IMR-90 (cell line): ENCODE measurements at regions not wholly inside any gene's neighbourhood (a gene's known extent, or its start where the extent isn't known, plus 50 kb on each side); places are given as distances from the start of the nearest gene placed in this dataset.

Source experiments
- ATAC-seq: fragments of 200-7000 bp; cut with Tn5 transposase; 2 replicates; pipeline ENCODE4 v1.9.1; 2020; ENCODE audit warnings: low read depth, mild to moderate bottlenecking, moderate library complexity
- BruUV-seq: library from RNA; stranded (reverse); fragments of 400-500 nt; replicated peaks from 2 replicates; lab custom pipeline; 2021; lab: Mats Ljungman, UMichigan
- CTCF ChIA-PET: fragments of 300-600 bp; formaldehyde crosslinking; extraction: SDS; loops from one replicate; lab custom pipeline; 2021; ENCODE audit warnings: antibody characterized with exemption; lab: Yijun Ruan, JAX
- POLR2A ChIA-PET: fragments of 300-600 bp; sonication (Branson Sonifier 250); formaldehyde crosslinking; loops from one replicate; lab custom pipeline; 2022; ENCODE audit warnings: antibody characterized with exemption; ENCODE audit not compliant: unreplicated experiment; lab: Charles Lee
- DNase-seq: peaks from one replicate; pipeline ENCODE4 v3.0.0; 2013
- H2AFZ ChIP-seq: replicated peaks from 2 replicates; pipeline ENCODE3; 2013; ENCODE audit warnings: low read length, mild to moderate bottlenecking; ENCODE audit not compliant: poor library complexity
- H2AK5ac ChIP-seq: 2 replicates; pipeline ENCODE4 v1.6.1; 2013; ENCODE audit warnings: low read depth, low read length, inconsistent platforms
- H2AK9ac ChIP-seq: replicated peaks from 2 replicates; pipeline ENCODE3; 2013; ENCODE audit warnings: mild to moderate bottlenecking, low read depth, low read length, moderate library complexity; ENCODE audit not compliant: poor library complexity
- H2BK120ac ChIP-seq: 2 replicates; pipeline ENCODE4 v1.6.1; 2013; ENCODE audit warnings: low read depth, low read length, inconsistent platforms
- H2BK15ac ChIP-seq: 3 replicates; pipeline ENCODE4 v1.6.1; 2013; ENCODE audit warnings: low read depth, low read length, inconsistent platforms
- H2BK20ac ChIP-seq: 2 replicates; pipeline ENCODE4 v1.6.1; 2013; ENCODE audit warnings: low read depth, mild to moderate bottlenecking, inconsistent platforms, low read length, moderate library complexity
- H2BK5ac ChIP-seq: 2 replicates; pipeline ENCODE4 v1.6.1; 2013; ENCODE audit warnings: mild to moderate bottlenecking, low read depth, low read length, inconsistent platforms; ENCODE audit not compliant: poor library complexity, severe bottlenecking
- H3K14ac ChIP-seq: replicated peaks from 2 replicates; pipeline ENCODE4 v1.6.1; 2013; ENCODE audit warnings: low read depth, low read length, inconsistent platforms
- H3K18ac ChIP-seq: 2 replicates; pipeline ENCODE4 v1.6.1; 2013; ENCODE audit warnings: low read depth, low read length, control low read depth
- H3K23ac ChIP-seq: 2 replicates; pipeline ENCODE4 v1.6.1; 2013; ENCODE audit warnings: low read depth, low read length, inconsistent platforms
- H3K27ac ChIP-seq: 2 replicates; pipeline ENCODE4 v1.5.1; 2013; ENCODE audit warnings: mild to moderate bottlenecking, control low read depth, low read length; ENCODE audit not compliant: insufficient read depth
- H3K27me3 ChIP-seq: 2 replicates; pipeline ENCODE4 v1.6.1; 2013; ENCODE audit warnings: low read length; ENCODE audit not compliant: control insufficient read depth, insufficient read depth
- H3K36me3 ChIP-seq: 2 replicates; pipeline ENCODE4 v1.6.1; 2013; ENCODE audit warnings: low read length, mixed read lengths; ENCODE audit not compliant: control insufficient read depth, insufficient read depth
- H3K4ac ChIP-seq: 2 replicates; pipeline ENCODE4 v1.6.1; 2013; ENCODE audit warnings: low read depth, low read length, inconsistent platforms
- H3K4me1 ChIP-seq: 2 replicates; pipeline ENCODE4 v1.6.1; 2013; ENCODE audit warnings: low read length, mixed read lengths; ENCODE audit not compliant: control insufficient read depth, insufficient read depth
- H3K4me2 ChIP-seq: 2 replicates; pipeline ENCODE4 v1.6.1; 2013; ENCODE audit warnings: low read depth, mild to moderate bottlenecking, control low read depth, low read length, moderate library complexity
- H3K4me3 ChIP-seq: 2 replicates; pipeline ENCODE4 v1.5.1; 2013; ENCODE audit warnings: low read depth, mild to moderate bottlenecking, control low read depth, low read length, moderate library complexity; ENCODE audit not compliant: insufficient read depth
- H3K56ac ChIP-seq: 2 replicates; pipeline ENCODE4 v1.6.1; 2013; ENCODE audit warnings: low read length, inconsistent platforms; ENCODE audit not compliant: insufficient read depth; ENCODE audit errors: extremely low read depth
- H3K79me1 ChIP-seq, 2 experiments: 2 replicates each; pipeline ENCODE4 v1.6.1; 2013; ENCODE audit warnings: low read length in 2 of 2, inconsistent platforms in 1 of 2, low read depth in 1 of 2
- H3K9ac ChIP-seq: 2 replicates; pipeline ENCODE4 v1.6.1; 2013; ENCODE audit warnings: low read depth, low read length, control low read depth
- H3K9me1 ChIP-seq: 2 replicates; pipeline ENCODE4 v1.6.1; 2013; ENCODE audit warnings: low read length, inconsistent platforms; ENCODE audit not compliant: insufficient read depth
- H3K9me3 ChIP-seq: 2 replicates; pipeline ENCODE4 v1.6.1; 2013; ENCODE audit warnings: low read length; ENCODE audit not compliant: control insufficient read depth, insufficient read depth
- H4K20me1 ChIP-seq: 2 replicates; pipeline ENCODE4 v1.6.1; 2013; ENCODE audit warnings: low read length, inconsistent platforms; ENCODE audit not compliant: insufficient read depth
- H4K5ac ChIP-seq: 2 replicates; pipeline ENCODE4 v1.6.1; 2013; ENCODE audit warnings: mild to moderate bottlenecking, low read depth, low read length, control low read depth
- H4K8ac ChIP-seq, 2 experiments: 2 replicates each; pipeline ENCODE4 v1.6.1; 2013; ENCODE audit warnings: low read depth in 2 of 2, low read length in 2 of 2, control low read depth in 1 of 2, inconsistent platforms in 1 of 2
- H4K91ac ChIP-seq: 2 replicates; pipeline ENCODE4 v1.6.1; 2013; ENCODE audit warnings: low read depth, low read length, inconsistent platforms; ENCODE audit not compliant: insufficient read depth
- BHLHE40 ChIP-seq: fragments of 150-350 bp; IDR thresholded peaks from 2 replicates; pipeline ENCODE4 v1.6.1; 2016; ENCODE audit warnings: mild to moderate bottlenecking, low read depth, low read length
- CEBPB ChIP-seq: IDR thresholded peaks from 2 replicates; pipeline ENCODE4 v1.6.1; 2012; ENCODE audit warnings: low read depth, low read length, improper control_type of control experiment
- CHD1 ChIP-seq: IDR thresholded peaks from 2 replicates; pipeline ENCODE4 v1.6.1; 2012; ENCODE audit warnings: low read depth, low read length, improper control_type of control experiment
- FOS ChIP-seq: fragments of 150-350 bp; IDR thresholded peaks from 2 replicates; pipeline ENCODE4 v1.6.1; 2016; ENCODE audit warnings: low read depth, low read length
- MAFK ChIP-seq: IDR thresholded peaks from 2 replicates; pipeline ENCODE4 v1.6.1; 2012; ENCODE audit warnings: low read depth, low read length, improper control_type of control experiment
- MAZ ChIP-seq: IDR thresholded peaks from 2 replicates; pipeline ENCODE4 v1.6.1; 2012; ENCODE audit warnings: low read depth, mild to moderate bottlenecking, low read length, improper control_type of control experiment, moderate library complexity, borderline replicate concordance
- MXI1 ChIP-seq: IDR thresholded peaks from 2 replicates; pipeline ENCODE4 v1.6.1; 2012; ENCODE audit warnings: low read depth, mild to moderate bottlenecking, low read length, moderate library complexity, borderline replicate concordance
- NFE2L2 ChIP-seq: fragments of 150-350 bp; IDR thresholded peaks from 2 replicates; pipeline ENCODE4 v1.6.1; 2016; ENCODE audit warnings: low read depth, mild to moderate bottlenecking, low read length
- POLR2A ChIP-seq: IDR thresholded peaks from 2 replicates; pipeline ENCODE4 v1.6.1; 2012; ENCODE audit warnings: mild to moderate bottlenecking, low read depth, low read length
- RAD21 ChIP-seq: IDR thresholded peaks from 2 replicates; pipeline ENCODE4 v1.6.1; 2012; ENCODE audit warnings: low read length, improper control_type of control experiment
- RCOR1 ChIP-seq: IDR thresholded peaks from 2 replicates; pipeline ENCODE4 v1.6.1; 2012; ENCODE audit warnings: mild to moderate bottlenecking, low read length, improper control_type of control experiment; ENCODE audit not compliant: insufficient replicate concordance
- SMC3 ChIP-seq: fragments of 150-350 bp; IDR thresholded peaks from 2 replicates; pipeline ENCODE4 v1.6.1; 2016; ENCODE audit warnings: low read depth, mild to moderate bottlenecking, antibody characterized with exemption, low read length, moderate library complexity
- WGBS, 2 experiments: methylation state at CpG; one replicate each; pipeline versions ENCODE4 v1.1.5 to v1.1.7; 2013; ENCODE audit warnings: missing lambda C conversion rate in 2 of 2; ENCODE audit not compliant: insufficient read length in 1 of 2; ENCODE audit errors: extremely low coverage in 2 of 2; 5-methylcytosine and 5-hydroxymethylcytosine counted together
- dilution Hi-C: fragments of 300-500 bp; cut with HindIII; formaldehyde crosslinking; loops from one replicate; pipeline ENCODE4 v1.14.3; 2018; ENCODE audit warnings: low sequenced_read_pairs; ENCODE audit not compliant: unreplicated experiment
- in situ Hi-C: fragments of 300-500 bp; cut with MboI; formaldehyde crosslinking; loops from 3 replicates; pipeline ENCODE4 v1.14.3; 2019; ENCODE audit warnings: low sequenced_read_pairs, inconsistent platforms, mixed read lengths
- intact Hi-C: fragments of 100-400 bp; cut with micrococcal nuclease; formaldehyde crosslinking; loops from 2 replicates; pipeline ENCODE4 v1.10.0; 2022
- TF ChIP-seq, protein P1 (sequence below): fragments of 150-350 bp; IDR thresholded peaks from 2 replicates; pipeline ENCODE4 v1.6.1; 2017; ENCODE audit warnings: mild to moderate bottlenecking, antibody characterized with exemption, low read length, low read depth
- TF ChIP-seq, protein P2 (sequence below): conservative IDR thresholded peaks from 2 replicates; pipeline ENCODE4 v1.5.1; 2012; ENCODE audit warnings: mild to moderate bottlenecking, low read depth, low read length, improper control_type of control experiment
- TF ChIP-seq, protein P3 (sequence below): fragments of 150-350 bp; IDR thresholded peaks from 2 replicates; pipeline ENCODE4 v1.6.1; 2016; ENCODE audit warnings: low read depth, mild to moderate bottlenecking, low read length, moderate library complexity, borderline replicate concordance

DNA sequence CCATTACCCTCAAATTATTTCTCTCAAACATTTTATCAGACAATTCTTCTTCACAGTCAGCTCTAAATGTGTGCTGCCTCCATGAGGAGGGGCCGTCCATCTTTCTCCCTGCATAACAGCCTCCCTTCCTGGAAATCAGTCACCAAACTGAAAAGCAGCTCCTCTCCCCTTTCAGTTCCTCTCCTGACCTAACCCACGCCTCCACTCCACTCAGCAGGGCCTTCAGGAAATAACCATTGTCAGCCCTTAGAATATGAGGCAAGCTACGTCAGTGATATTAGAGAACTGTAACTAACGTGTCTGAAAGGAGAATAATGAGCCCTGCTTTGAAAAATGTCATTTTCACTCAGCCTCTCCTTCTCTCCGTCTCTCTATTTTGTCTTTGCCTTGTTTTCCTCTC, 116.2 kb downstream of the OLFM4 start:
- no peak overlapping the region for H4K91ac ChIP-seq
- TF ChIP-seq CEBPB, result no peak
- TF ChIP-seq, protein P1, sequence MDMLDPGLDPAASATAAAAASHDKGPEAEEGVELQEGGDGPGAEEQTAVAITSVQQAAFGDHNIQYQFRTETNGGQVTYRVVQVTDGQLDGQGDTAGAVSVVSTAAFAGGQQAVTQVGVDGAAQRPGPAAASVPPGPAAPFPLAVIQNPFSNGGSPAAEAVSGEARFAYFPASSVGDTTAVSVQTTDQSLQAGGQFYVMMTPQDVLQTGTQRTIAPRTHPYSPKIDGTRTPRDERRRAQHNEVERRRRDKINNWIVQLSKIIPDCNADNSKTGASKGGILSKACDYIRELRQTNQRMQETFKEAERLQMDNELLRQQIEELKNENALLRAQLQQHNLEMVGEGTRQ, result no peak
- TF ChIP-seq BHLHE40, result no peak
- TF ChIP-seq MAZ, result no peak
- TF ChIP-seq MXI1, result no peak
- no peak for TF ChIP-seq RCOR1
- TF ChIP-seq FOS, result no peak
- TF ChIP-seq, protein P2, sequence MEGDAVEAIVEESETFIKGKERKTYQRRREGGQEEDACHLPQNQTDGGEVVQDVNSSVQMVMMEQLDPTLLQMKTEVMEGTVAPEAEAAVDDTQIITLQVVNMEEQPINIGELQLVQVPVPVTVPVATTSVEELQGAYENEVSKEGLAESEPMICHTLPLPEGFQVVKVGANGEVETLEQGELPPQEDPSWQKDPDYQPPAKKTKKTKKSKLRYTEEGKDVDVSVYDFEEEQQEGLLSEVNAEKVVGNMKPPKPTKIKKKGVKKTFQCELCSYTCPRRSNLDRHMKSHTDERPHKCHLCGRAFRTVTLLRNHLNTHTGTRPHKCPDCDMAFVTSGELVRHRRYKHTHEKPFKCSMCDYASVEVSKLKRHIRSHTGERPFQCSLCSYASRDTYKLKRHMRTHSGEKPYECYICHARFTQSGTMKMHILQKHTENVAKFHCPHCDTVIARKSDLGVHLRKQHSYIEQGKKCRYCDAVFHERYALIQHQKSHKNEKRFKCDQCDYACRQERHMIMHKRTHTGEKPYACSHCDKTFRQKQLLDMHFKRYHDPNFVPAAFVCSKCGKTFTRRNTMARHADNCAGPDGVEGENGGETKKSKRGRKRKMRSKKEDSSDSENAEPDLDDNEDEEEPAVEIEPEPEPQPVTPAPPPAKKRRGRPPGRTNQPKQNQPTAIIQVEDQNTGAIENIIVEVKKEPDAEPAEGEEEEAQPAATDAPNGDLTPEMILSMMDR, result no peak
- TF ChIP-seq POLR2A, result no peak
- no peak for TF ChIP-seq SMC3
- TF ChIP-seq NFE2L2, result no peak
- TF ChIP-seq RAD21, result no peak
- TF ChIP-seq, protein P3, sequence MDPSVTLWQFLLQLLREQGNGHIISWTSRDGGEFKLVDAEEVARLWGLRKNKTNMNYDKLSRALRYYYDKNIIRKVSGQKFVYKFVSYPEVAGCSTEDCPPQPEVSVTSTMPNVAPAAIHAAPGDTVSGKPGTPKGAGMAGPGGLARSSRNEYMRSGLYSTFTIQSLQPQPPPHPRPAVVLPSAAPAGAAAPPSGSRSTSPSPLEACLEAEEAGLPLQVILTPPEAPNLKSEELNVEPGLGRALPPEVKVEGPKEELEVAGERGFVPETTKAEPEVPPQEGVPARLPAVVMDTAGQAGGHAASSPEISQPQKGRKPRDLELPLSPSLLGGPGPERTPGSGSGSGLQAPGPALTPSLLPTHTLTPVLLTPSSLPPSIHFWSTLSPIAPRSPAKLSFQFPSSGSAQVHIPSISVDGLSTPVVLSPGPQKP, result no peak
- no peak for TF ChIP-seq CHD1
- TF ChIP-seq MAFK, result no peak
- ChIA-PET CTCF (no interaction called here), POLR2A (no interaction called here)
- no peak overlapping the region for H3K56ac ChIP-seq
- no peak overlapping the region for H3K4ac ChIP-seq
- H3K9me3 ChIP-seq, result peaks cover 4% of the 10 kb centered on the region; the same call in 1 of the 2 replicates
- H3K27me3 ChIP-seq, result no peaks in the 10 kb centered on the region
- no peak overlapping the region for H2BK5ac ChIP-seq
- H2BK120ac ChIP-seq, result no peak overlapping the region
- no peak overlapping the region for H2AK5ac ChIP-seq
- H3K23ac ChIP-seq, result no peak overlapping the region
- no peak overlapping the region for H4K5ac ChIP-seq
- no peak overlapping the region for H3K4me3 ChIP-seq
- H2AK9ac ChIP-seq, result no peak overlapping the region
- no peak overlapping the region for H2AFZ ChIP-seq
- no peak overlapping the region for H3K4me2 ChIP-seq
- H3K27ac ChIP-seq, result no peak overlapping the region
- H2BK15ac ChIP-seq, result no peak overlapping the region
- no peaks in the 10 kb centered on the region for H4K20me1 ChIP-seq
- no peaks in the 10 kb centered on the region for H3K79me1 ChIP-seq
- no peak for ATAC-seq
- H2BK20ac ChIP-seq, result no peak overlapping the region
- no peaks in the 10 kb centered on the region for H3K36me3 ChIP-seq
- no peak overlapping the region for H4K8ac ChIP-seq
- dilution Hi-C loops, result no loop called here
- no peaks in the 10 kb centered on the region for H3K9me1 ChIP-seq
- intact Hi-C loops, result no loop called here
- H3K9ac ChIP-seq, result no peak overlapping the region
- no TSS peak for BruUV-seq
- WGBS, 2 experiments, result no CpG with 5 or more reads among the region's 5 CpGs
- no peak overlapping the region for H3K14ac ChIP-seq
- in situ Hi-C loops, result loop anchor here (25.0 kb wide), 1 partner anchor 533 kb away; no protein-coding TSS in a partner anchor
- no peaks in the 10 kb centered on the region for H3K4me1 ChIP-seq
- no peak overlapping the region for H3K18ac ChIP-seq
- DNase-seq, result no peak
